ENCODE measurements at regions not wholly inside any gene's neighbourhood (a gene's known extent, or its start where the extent isn't known, plus 50 kb on each side); places are given as distances from the start of the nearest gene placed in this dataset.

DNA sequence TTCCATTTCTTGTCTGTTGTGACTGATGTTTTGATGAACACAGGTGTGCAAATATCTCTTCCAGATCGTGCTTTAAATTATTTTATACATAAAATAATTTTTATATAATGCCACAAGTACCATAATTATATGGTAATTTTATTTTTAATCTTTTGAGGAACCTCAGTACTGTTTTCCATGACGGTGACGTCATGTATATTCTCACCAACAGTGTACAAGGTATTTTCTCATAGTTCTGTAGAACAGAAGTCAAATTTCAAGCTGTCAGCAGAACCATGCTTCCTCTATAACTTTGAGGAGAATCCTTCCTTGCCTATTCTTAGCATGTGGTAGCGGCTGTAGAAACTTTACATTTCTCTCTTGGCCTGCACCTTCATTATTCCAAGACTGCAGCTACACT is 349.4 kb upstream of the GYPC start:
- TF ChIP-seq CTCF (IDR thresholded peaks at IDR 0.05 in 4 of 5, conservative IDR thresholded peaks at IDR 0.05 in 1 of 5) (no peak), POLR2A (IDR thresholded peaks at IDR 0.05) (no peak)

All from gastrocnemius medialis (tissue), 4 donors.